G401 (cell line): ENCODE measurements at regions not wholly inside any gene's neighbourhood (a gene's known extent, or its start where the extent isn't known, plus 50 kb on each side); places are given as distances from the start of the nearest gene placed in this dataset.
"Not testable (repeated sequence)": the region's sequence is repeated elsewhere in the genome, so short reads cannot be mapped to it uniquely, and the experiment has no call there.

ENCODE experiments used
- DNase-seq: peaks from one replicate; pipeline ENCODE4 v3.0.0-alpha.2; 2015; ENCODE audit warnings: low spot score
- in situ Hi-C: cut with HindIII; loops from 2 replicates; pipeline ENCODE4 v1.10.0; 2016; ENCODE audit warnings: low sequenced_read_pairs, mixed read lengths

GRCh38 chr15:81940467-81941451 lies 105.1 kb downstream of the MEX3B start:
- in situ Hi-C loops: no loop called here

GRCh38 chr15:81939604-81940440 lies 106.0 kb downstream of the MEX3B start:
- no peak for DNase-seq
- in situ Hi-C loops: no loop called here

More at GRCh38 chr15:81940467-81941451, 105.1 kb downstream of the MEX3B start:
- no peak for DNase-seq

GRCh38 chr15:81937189-81937588 lies 108.6 kb downstream of the MEX3B start:
- in situ Hi-C loops: no loop called here
- DNase-seq: no peak

- in situ Hi-C loops: no loop called here
- no peak for DNase-seq
Observed at GRCh38 chr15:81930582-81931369, 115.0 kb downstream of the MEX3B start.

- in situ Hi-C loops: no loop called here
Observed at GRCh38 chr15:81929557-81929956, 116.3 kb downstream of the MEX3B start.

GRCh38 chr15:81926981-81927380 lies 118.8 kb downstream of the MEX3B start:
- in situ Hi-C loops: no loop called here

More at GRCh38 chr15:81929557-81929956, 116.3 kb downstream of the MEX3B start:
- DNase-seq: no peak

GRCh38 chr15:81924729-81925128 lies 121.1 kb downstream of the MEX3B start:
- DNase-seq: no peak
- in situ Hi-C loops: no loop called here

More at GRCh38 chr15:81926981-81927380, 118.8 kb downstream of the MEX3B start:
- DNase-seq: no peak

GRCh38 chr15:81923561-81924350 lies 122.1 kb downstream of the MEX3B start:
- no peak for DNase-seq
- in situ Hi-C loops: no loop called here

GRCh38 chr15:81922143-81922542 lies 123.7 kb downstream of the MEX3B start:
- in situ Hi-C loops: no loop called here
- no peak for DNase-seq

- in situ Hi-C loops: no loop called here
- DNase-seq: no peak
Observed at GRCh38 chr15:81921163-81921562, 124.7 kb downstream of the MEX3B start.

GRCh38 chr15:81918767-81919166 lies 127.1 kb downstream of the MEX3B start:
- DNase-seq, in situ Hi-C loops: not testable (repeated sequence)

GRCh38 chr15:81916451-81916850 lies 129.4 kb downstream of the MEX3B start:
- in situ Hi-C loops: no loop called here
- DNase-seq: no peak

GRCh38 chr15:81915990-81916389 lies 129.8 kb downstream of the MEX3B start:
- no peak for DNase-seq
- in situ Hi-C loops: no loop called here

- no peak for DNase-seq
Observed at GRCh38 chr15:81914734-81915256, 131.0 kb downstream of the MEX3B start.

GRCh38 chr15:81914333-81914732 lies 131.5 kb downstream of the MEX3B start:
- in situ Hi-C loops: no loop called here
- no peak for DNase-seq

More at GRCh38 chr15:81914734-81915256, 131.0 kb downstream of the MEX3B start:
- in situ Hi-C loops: no loop called here

- no peak for DNase-seq
- in situ Hi-C loops: no loop called here
Observed at GRCh38 chr15:81911022-81911971, 134.5 kb downstream of the MEX3B start.
